ENCODE measurements at regions not wholly inside any gene's neighbourhood (a gene's known extent, or its start where the extent isn't known, plus 50 kb on each side); places are given as distances from the start of the nearest gene placed in this dataset.

DNA sequence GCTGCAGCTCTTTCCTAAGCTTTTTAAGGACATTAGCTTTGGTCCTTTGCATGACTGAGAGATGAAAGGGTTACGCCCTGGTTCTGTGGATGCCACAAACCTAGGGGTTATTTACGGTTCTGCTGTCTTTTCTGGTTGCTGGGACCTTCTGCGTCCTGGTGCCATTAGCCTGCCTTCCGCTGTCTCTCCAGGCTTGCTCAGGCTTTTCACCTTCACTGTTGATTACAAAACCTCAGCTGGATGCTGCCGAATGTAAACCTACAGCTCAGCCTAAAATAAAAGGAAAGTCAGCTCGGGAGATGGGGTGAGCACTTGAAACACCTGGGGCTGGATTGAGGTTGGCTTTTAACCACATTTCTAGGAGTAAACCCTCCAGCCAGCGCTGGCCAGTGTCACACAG lies 130.9 kb upstream of the ARHGAP28 start:
- H3K9ac ChIP-seq (ENCODE audit: low read length), result no peak overlapping the region
- H3K27ac Mint-ChIP-seq (ENCODE audit: unreplicated experiment), result no peak overlapping the region
- TF ChIP-seq, protein P1, sequence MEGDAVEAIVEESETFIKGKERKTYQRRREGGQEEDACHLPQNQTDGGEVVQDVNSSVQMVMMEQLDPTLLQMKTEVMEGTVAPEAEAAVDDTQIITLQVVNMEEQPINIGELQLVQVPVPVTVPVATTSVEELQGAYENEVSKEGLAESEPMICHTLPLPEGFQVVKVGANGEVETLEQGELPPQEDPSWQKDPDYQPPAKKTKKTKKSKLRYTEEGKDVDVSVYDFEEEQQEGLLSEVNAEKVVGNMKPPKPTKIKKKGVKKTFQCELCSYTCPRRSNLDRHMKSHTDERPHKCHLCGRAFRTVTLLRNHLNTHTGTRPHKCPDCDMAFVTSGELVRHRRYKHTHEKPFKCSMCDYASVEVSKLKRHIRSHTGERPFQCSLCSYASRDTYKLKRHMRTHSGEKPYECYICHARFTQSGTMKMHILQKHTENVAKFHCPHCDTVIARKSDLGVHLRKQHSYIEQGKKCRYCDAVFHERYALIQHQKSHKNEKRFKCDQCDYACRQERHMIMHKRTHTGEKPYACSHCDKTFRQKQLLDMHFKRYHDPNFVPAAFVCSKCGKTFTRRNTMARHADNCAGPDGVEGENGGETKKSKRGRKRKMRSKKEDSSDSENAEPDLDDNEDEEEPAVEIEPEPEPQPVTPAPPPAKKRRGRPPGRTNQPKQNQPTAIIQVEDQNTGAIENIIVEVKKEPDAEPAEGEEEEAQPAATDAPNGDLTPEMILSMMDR (IDR thresholded peaks at IDR 0.05; ENCODE audit: insufficient read depth, low read depth, low read length), result no peak
- no peak for TF ChIP-seq EZH2 (IDR thresholded peaks at IDR 0.05; ENCODE audit: insufficient read depth, low read length)
- H3K36me3 ChIP-seq (ENCODE audit: insufficient read depth, low read length), result no peaks in the 10 kb centered on the region
- no peak overlapping the region for H3K4me2 ChIP-seq (ENCODE audit: low read length)
- no peak for FAIRE-seq
- DNase-seq (ENCODE audit: low read depth), result no peak
- H3K27me3 ChIP-seq (ENCODE audit: insufficient read depth, low read length), result no peaks in the 10 kb centered on the region
- no peaks in the 10 kb centered on the region for H4K20me1 ChIP-seq (ENCODE audit: insufficient read depth, low read length)
- H3K4me1 ChIP-seq (ENCODE audit: insufficient read depth, low read length), result no peaks in the 10 kb centered on the region
- H2AFZ ChIP-seq (ENCODE audit: low read depth, low read length), result no peak overlapping the region
- H3K4me1 Mint-ChIP-seq (ENCODE audit: low read depth, unreplicated experiment), result no peaks in the 10 kb centered on the region
- H3K27me3 Mint-ChIP-seq (ENCODE audit: low read depth, unreplicated experiment), result no peaks in the 10 kb centered on the region
- H3K79me2 ChIP-seq (ENCODE audit: insufficient read depth, low read length), result no peaks in the 10 kb centered on the region
- peaks cover under 1% of the 10 kb centered on the region for H3K9me3 Mint-ChIP-seq (ENCODE audit: unreplicated experiment)
- no peaks in the 10 kb centered on the region for H3K9me3 ChIP-seq (ENCODE audit: insufficient read depth, low read depth, low read length)
- no peaks in the 10 kb centered on the region for H3K36me3 Mint-ChIP-seq (ENCODE audit: low read depth, unreplicated experiment)
- no peak overlapping the region for H3K4me3 Mint-ChIP-seq (ENCODE audit: unreplicated experiment)
- H3K27ac ChIP-seq (ENCODE audit: low read depth, low read length), result no peak overlapping the region
- no peak overlapping the region for H3K4me3 ChIP-seq (ENCODE audit: insufficient read depth, low read depth, low read length)

DNA sequence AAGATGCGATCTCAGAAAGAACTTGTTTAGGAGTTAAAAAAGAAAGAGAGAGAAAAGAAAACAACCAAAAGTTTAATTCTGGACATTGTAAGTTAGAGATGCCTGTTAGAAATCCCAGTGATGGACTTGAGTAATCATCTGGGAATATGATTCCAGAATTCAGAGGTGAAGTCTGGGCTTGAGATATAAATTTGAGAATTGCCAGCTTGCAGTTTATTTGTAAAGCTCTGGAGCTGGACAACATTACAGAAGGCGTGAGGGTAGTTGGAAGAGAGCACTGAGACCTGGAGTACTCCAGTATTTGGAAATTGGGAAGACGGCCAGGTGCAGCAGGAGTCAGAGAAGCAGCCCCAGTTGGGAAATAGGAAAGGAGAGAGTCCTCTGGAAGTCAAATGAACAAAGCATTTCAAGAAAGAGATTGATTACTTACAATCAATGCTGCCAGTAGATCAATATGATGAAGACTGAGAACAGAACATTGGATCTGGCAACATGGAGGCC lies 128.8 kb upstream of the ARHGAP28 start:
- H3K27me3 ChIP-seq (ENCODE audit: insufficient read depth, low read length), result no peaks in the 10 kb centered on the region
- H3K79me2 ChIP-seq (ENCODE audit: insufficient read depth, low read length), result no peaks in the 10 kb centered on the region

DNA sequence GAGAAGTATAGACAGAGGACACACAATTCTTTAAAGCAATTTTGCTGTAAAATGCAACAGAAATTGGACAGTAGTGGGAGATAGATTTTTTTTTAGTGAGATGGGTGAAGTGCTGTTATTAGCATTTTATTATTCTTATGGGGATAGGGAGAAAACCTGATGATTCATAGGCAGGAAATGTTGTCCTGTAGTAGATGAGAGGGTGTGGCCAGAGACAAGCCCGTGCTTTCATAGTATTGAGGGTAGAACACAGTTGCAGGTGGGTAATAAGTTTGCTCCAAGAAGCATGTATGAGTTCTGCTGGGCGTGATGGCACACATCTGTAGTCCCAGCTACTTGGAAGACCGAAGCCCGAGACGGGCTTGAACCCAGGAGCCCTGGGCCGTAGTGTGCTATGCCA lies 128.3 kb upstream of the ARHGAP28 start:
- Mint-ChIP-seq H3K9me3 (ENCODE audit: unreplicated experiment) (no peaks in the 10 kb centered on the region), H3K4me1 (ENCODE audit: low read depth, unreplicated experiment) (no peaks in the 10 kb centered on the region), H3K27me3 (ENCODE audit: low read depth, unreplicated experiment) (no peaks in the 10 kb centered on the region), H3K27ac (ENCODE audit: unreplicated experiment) (no peak overlapping the region), H3K36me3 (ENCODE audit: low read depth, unreplicated experiment) (no peaks in the 10 kb centered on the region), H3K4me3 (ENCODE audit: unreplicated experiment) (no peak overlapping the region)
- Histone ChIP-seq H3K79me2 (ENCODE audit: insufficient read depth, low read length) (no peaks in the 10 kb centered on the region), H3K9me3 (ENCODE audit: insufficient read depth, low read depth, low read length) (no peaks in the 10 kb centered on the region), H3K4me2 (ENCODE audit: low read length) (no peak overlapping the region), H3K4me1 (ENCODE audit: insufficient read depth, low read length) (no peaks in the 10 kb centered on the region), H3K9ac (ENCODE audit: low read length) (no peak overlapping the region), H3K27ac (ENCODE audit: low read depth, low read length) (no peak overlapping the region), H3K27me3 (ENCODE audit: insufficient read depth, low read length) (no peaks in the 10 kb centered on the region), H2AFZ (ENCODE audit: low read depth, low read length) (no peak overlapping the region), H4K20me1 (ENCODE audit: insufficient read depth, low read length) (no peaks in the 10 kb centered on the region), H3K4me3 (ENCODE audit: insufficient read depth, low read depth, low read length) (no peak overlapping the region), H3K36me3 (ENCODE audit: insufficient read depth, low read length) (no peaks in the 10 kb centered on the region)
- DNase-seq (ENCODE audit: low read depth) (no peak), FAIRE-seq (no peak)
- TF ChIP-seq EZH2 (IDR thresholded peaks at IDR 0.05; ENCODE audit: insufficient read depth, low read length), result no peak
- TF ChIP-seq, protein P1 (IDR thresholded peaks at IDR 0.05; ENCODE audit: insufficient read depth, low read depth, low read length), result no peak

More for the DNA sequence above, 128.8 kb upstream of the ARHGAP28 start:
- Mint-ChIP-seq H3K27ac (ENCODE audit: unreplicated experiment) (no peak overlapping the region), H3K9me3 (ENCODE audit: unreplicated experiment) (no peaks in the 10 kb centered on the region), H3K4me3 (ENCODE audit: unreplicated experiment) (no peak overlapping the region), H3K4me1 (ENCODE audit: low read depth, unreplicated experiment) (no peaks in the 10 kb centered on the region), H3K36me3 (ENCODE audit: low read depth, unreplicated experiment) (no peaks in the 10 kb centered on the region), H3K27me3 (ENCODE audit: low read depth, unreplicated experiment) (no peaks in the 10 kb centered on the region)
- FAIRE-seq, result no peak
- no peaks in the 10 kb centered on the region for H3K4me1 ChIP-seq (ENCODE audit: insufficient read depth, low read length)
- no peak for TF ChIP-seq EZH2 (IDR thresholded peaks at IDR 0.05; ENCODE audit: insufficient read depth, low read length)
- TF ChIP-seq, protein P1 (IDR thresholded peaks at IDR 0.05; ENCODE audit: insufficient read depth, low read depth, low read length), result no peak
- H3K9ac ChIP-seq (ENCODE audit: low read length), result no peak overlapping the region
- no peaks in the 10 kb centered on the region for H3K9me3 ChIP-seq (ENCODE audit: insufficient read depth, low read depth, low read length)
- no peak overlapping the region for H3K4me2 ChIP-seq (ENCODE audit: low read length)
- no peak for DNase-seq (ENCODE audit: low read depth)
- H3K36me3 ChIP-seq (ENCODE audit: insufficient read depth, low read length), result no peaks in the 10 kb centered on the region
- H3K4me3 ChIP-seq (ENCODE audit: insufficient read depth, low read depth, low read length), result no peak overlapping the region
- H3K27ac ChIP-seq (ENCODE audit: low read depth, low read length), result no peak overlapping the region
- no peaks in the 10 kb centered on the region for H4K20me1 ChIP-seq (ENCODE audit: insufficient read depth, low read length)
- H2AFZ ChIP-seq (ENCODE audit: low read depth, low read length), result no peak overlapping the region
